LNCAP (cell line): ENCODE measurements at regions not wholly inside any gene's neighbourhood (a gene's known extent, or its start where the extent isn't known, plus 50 kb on each side); places are given as distances from the start of the nearest gene placed in this dataset.

ENCODE experiments used
- CTCF ChIP-seq: fragments of 450-650 bp; IDR thresholded peaks from 2 replicates; pipeline ENCODE4 v1.5.1; 2017; ENCODE audit warnings: mild to moderate bottlenecking

GRCh38 chr5:143882520-143882919 is 70.6 kb downstream of the HMHB1 start:
- no peak for TF ChIP-seq CTCF

GRCh38 chr5:143886096-143886495 is 74.1 kb downstream of the HMHB1 start:
- no peak for TF ChIP-seq CTCF

GRCh38 chr5:143886651-143887638 is 75.0 kb downstream of the HMHB1 start:
- no peak for TF ChIP-seq CTCF

- no peak for TF ChIP-seq CTCF
Measured at GRCh38 chr5:143887903-143888665, 76.1 kb downstream of the HMHB1 start.

GRCh38 chr5:143888912-143889311 is 77.0 kb downstream of the HMHB1 start:
- no peak for TF ChIP-seq CTCF

GRCh38 chr5:143889986-143890385 is 78.0 kb downstream of the HMHB1 start:
- TF ChIP-seq CTCF: no peak

- TF ChIP-seq CTCF: no peak
Measured at GRCh38 chr5:143890487-143890886, 78.5 kb downstream of the HMHB1 start.
